Hepatocyte (in vitro differentiated cells): ENCODE measurements at regions not wholly inside any gene's neighbourhood (a gene's known extent, or its start where the extent isn't known, plus 50 kb on each side); places are given as distances from the start of the nearest gene placed in this dataset.

Experiments
- EZH2 ChIP-seq: fragments of 200-600 bp; sonication (generic); IDR thresholded peaks from 2 replicates; pipeline ENCODE4 v1.6.1; 2016; ENCODE audit warnings: antibody characterized with exemption, mild to moderate bottlenecking, borderline replicate concordance
- EZH2phosphoT487 ChIP-seq: fragments of 200-600 bp; sonication (generic); IDR thresholded peaks from one replicate; pipeline ENCODE4 v1.6.1; 2018; ENCODE audit warnings: antibody characterized with exemption, mild to moderate bottlenecking, low read depth, moderate library complexity; ENCODE audit not compliant: unreplicated experiment, severe bottlenecking
- TF ChIP-seq, protein P1 (sequence below): fragments of 200-600 bp; sonication (generic); IDR thresholded peaks from 2 replicates; pipeline ENCODE4 v1.5.1; 2016; ENCODE audit warnings: antibody characterized with exemption, mild to moderate bottlenecking; ENCODE audit not compliant: poor library complexity

DNA sequence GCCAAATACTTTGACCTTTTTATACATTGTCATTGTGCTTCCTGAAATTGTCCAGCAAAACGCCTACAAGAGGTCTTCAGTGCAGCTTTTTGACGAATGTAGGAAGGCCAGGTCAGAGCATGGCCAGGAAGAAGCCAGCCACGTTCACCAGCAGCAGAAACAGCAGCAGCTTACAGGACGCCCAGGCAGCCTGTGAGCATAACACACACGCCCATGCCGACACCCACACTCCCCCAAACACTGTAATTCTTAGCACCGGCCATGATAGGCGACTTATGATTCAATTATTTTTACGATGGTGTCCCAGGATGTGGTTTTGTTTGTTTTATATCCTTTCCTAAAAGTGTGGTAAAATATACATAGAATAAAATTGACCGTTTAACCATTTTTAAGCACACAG lies 249.1 kb upstream of the SALL3 start:
- TF ChIP-seq, protein P1, sequence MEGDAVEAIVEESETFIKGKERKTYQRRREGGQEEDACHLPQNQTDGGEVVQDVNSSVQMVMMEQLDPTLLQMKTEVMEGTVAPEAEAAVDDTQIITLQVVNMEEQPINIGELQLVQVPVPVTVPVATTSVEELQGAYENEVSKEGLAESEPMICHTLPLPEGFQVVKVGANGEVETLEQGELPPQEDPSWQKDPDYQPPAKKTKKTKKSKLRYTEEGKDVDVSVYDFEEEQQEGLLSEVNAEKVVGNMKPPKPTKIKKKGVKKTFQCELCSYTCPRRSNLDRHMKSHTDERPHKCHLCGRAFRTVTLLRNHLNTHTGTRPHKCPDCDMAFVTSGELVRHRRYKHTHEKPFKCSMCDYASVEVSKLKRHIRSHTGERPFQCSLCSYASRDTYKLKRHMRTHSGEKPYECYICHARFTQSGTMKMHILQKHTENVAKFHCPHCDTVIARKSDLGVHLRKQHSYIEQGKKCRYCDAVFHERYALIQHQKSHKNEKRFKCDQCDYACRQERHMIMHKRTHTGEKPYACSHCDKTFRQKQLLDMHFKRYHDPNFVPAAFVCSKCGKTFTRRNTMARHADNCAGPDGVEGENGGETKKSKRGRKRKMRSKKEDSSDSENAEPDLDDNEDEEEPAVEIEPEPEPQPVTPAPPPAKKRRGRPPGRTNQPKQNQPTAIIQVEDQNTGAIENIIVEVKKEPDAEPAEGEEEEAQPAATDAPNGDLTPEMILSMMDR: no peak
- no peak for TF ChIP-seq EZH2
- TF ChIP-seq EZH2phosphoT487: no peak
